Lower lobe of right lung (tissue), 2 donors: ENCODE measurements at regions not wholly inside any gene's neighbourhood (a gene's known extent, or its start where the extent isn't known, plus 50 kb on each side); places are given as distances from the start of the nearest gene placed in this dataset.

ENCODE experiments used
- ATAC-seq, 2 donors: fragments of 200-7000 bp; cut with Tn5 transposase; one replicate each; pipeline ENCODE4 v1.9.1; 2020 to 2022; ENCODE audit warnings: mild to moderate bottlenecking in 2 of 2, moderate library complexity in 2 of 2
- DNase-seq: peaks from one replicate; pipeline ENCODE4 v3.0.0-alpha.2; 2020
- H3K27ac ChIP-seq: fragments of 200-600 bp; one replicate; pipeline ENCODE4 v1.8.0; 2022
- H3K27me3 ChIP-seq: fragments of 200-600 bp; one replicate; pipeline ENCODE4 v1.8.0; 2022; ENCODE audit warnings: low read depth
- H3K36me3 ChIP-seq: fragments of 200-600 bp; one replicate; pipeline ENCODE4 v1.8.0; 2022; ENCODE audit warnings: mild to moderate bottlenecking
- H3K4me1 ChIP-seq: fragments of 200-600 bp; one replicate; pipeline ENCODE4 v1.8.0; 2022
- H3K4me3 ChIP-seq: fragments of 200-600 bp; one replicate; pipeline ENCODE4 v1.8.0; 2022; ENCODE audit warnings: mild to moderate bottlenecking
- H3K9me3 ChIP-seq: fragments of 200-600 bp; one replicate; pipeline ENCODE4 v1.8.0; 2022
- CTCF ChIP-seq: fragments of 200-600 bp; IDR thresholded peaks from one replicate; pipeline ENCODE4 v1.8.0; 2022; ENCODE audit warnings: antibody characterized with exemption, mild to moderate bottlenecking
- intact Hi-C: fragments of 100-400 bp; cut with DNase I; formaldehyde crosslinking; loops from one replicate; pipeline ENCODE4 v1.11.0; 2022
- donor health status: DM: no; HTN: yes; CAD: no; lungs with severe emphysema.

GRCh38 chr13:80113714-80114454 is 227.0 kb downstream of the SPRY2 start:
- ATAC-seq (no peak), DNase-seq (no peak)
- Histone ChIP-seq H3K4me3 (no peak overlapping the region), H3K4me1 (no peaks in the 10 kb centered on the region), H3K27ac (no peak overlapping the region), H3K27me3 (no peaks in the 10 kb centered on the region), H3K36me3 (no peaks in the 10 kb centered on the region), H3K9me3 (no peaks in the 10 kb centered on the region)
- TF ChIP-seq CTCF = no peak
- intact Hi-C loops = no loop called here

GRCh38 chr13:80109303-80109702 is 231.6 kb downstream of the SPRY2 start:
- no peak for DNase-seq
- Histone ChIP-seq H3K27ac (no peak overlapping the region), H3K36me3 (no peaks in the 10 kb centered on the region), H3K4me1 (no peaks in the 10 kb centered on the region), H3K9me3 (no peaks in the 10 kb centered on the region), H3K27me3 (no peaks in the 10 kb centered on the region), H3K4me3 (no peak overlapping the region)
- ATAC-seq = no peak
- intact Hi-C loops = no loop called here
- no peak for TF ChIP-seq CTCF

GRCh38 chr13:80105350-80105749 is 235.6 kb downstream of the SPRY2 start:
- no peaks in the 10 kb centered on the region for H3K9me3 ChIP-seq

GRCh38 chr13:80101040-80101439 is 239.9 kb downstream of the SPRY2 start:
- DNase-seq (no peak), ATAC-seq (no peak)
- Histone ChIP-seq H3K9me3 (no peaks in the 10 kb centered on the region), H3K27me3 (no peaks in the 10 kb centered on the region), H3K4me1 (no peaks in the 10 kb centered on the region), H3K36me3 (no peaks in the 10 kb centered on the region), H3K4me3 (no peak overlapping the region), H3K27ac (no peak overlapping the region)
- TF ChIP-seq CTCF = no peak
- intact Hi-C loops = no loop called here

More at GRCh38 chr13:80105350-80105749, 235.6 kb downstream of the SPRY2 start:
- TF ChIP-seq CTCF = no peak
- DNase-seq (no peak), ATAC-seq (no peak)
- Histone ChIP-seq H3K27ac (no peak overlapping the region), H3K4me1 (no peaks in the 10 kb centered on the region), H3K36me3 (no peaks in the 10 kb centered on the region), H3K27me3 (no peaks in the 10 kb centered on the region), H3K4me3 (no peak overlapping the region)
- intact Hi-C loops = no loop called here

- ATAC-seq = no peak
- Histone ChIP-seq H3K9me3 (no peaks in the 10 kb centered on the region), H3K27ac (no peak overlapping the region), H3K4me1 (no peaks in the 10 kb centered on the region), H3K4me3 (no peak overlapping the region), H3K27me3 (no peaks in the 10 kb centered on the region), H3K36me3 (no peaks in the 10 kb centered on the region)
- no peak for TF ChIP-seq CTCF
- intact Hi-C loops = no loop called here
- no peak for DNase-seq
Observed at GRCh38 chr13:80100636-80101035, 240.3 kb downstream of the SPRY2 start.
